ENCODE measurements at regions not wholly inside any gene's neighbourhood (a gene's known extent, or its start where the extent isn't known, plus 50 kb on each side); places are given as distances from the start of the nearest gene placed in this dataset.
"Not testable (repeated sequence)": the region's sequence is repeated elsewhere in the genome, so short reads cannot be mapped to it uniquely, and the experiment has no call there.

DNA sequence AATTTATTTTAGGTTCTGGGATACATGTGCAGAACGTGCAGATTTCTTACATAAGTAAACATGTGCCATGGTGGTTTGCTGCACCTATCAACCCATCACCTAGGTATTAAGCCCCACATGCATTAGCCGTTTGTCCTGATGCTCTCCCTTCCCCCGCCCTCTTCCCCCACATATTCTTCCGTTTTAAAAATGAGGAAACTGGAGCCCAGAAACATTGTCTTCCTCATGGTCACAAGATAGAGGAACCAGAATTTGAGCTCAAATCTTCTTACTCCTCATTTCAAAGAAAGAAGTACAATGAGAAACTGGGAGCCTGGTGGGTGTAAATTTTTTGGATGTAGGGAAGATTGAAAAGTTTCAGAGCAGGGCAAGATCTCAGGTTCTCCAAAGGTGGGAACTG, 56.1 kb upstream of the USP3 start:
- Histone ChIP-seq H4K20me1 (ENCODE audit: insufficient read depth) (no peaks in the 10 kb centered on the region), H3K79me2 (replicated peaks; ENCODE audit: insufficient read depth, low read length) (no peaks in the 10 kb centered on the region), H3K4me2 (ENCODE audit: low read length) (no peak overlapping the region), H3K9me3 (ENCODE audit: low read length) (no peaks in the 10 kb centered on the region), H3K9ac (ENCODE audit: low read length) (no peak overlapping the region), H3F3A (ENCODE audit: insufficient read depth, low read length, poor library complexity, severe bottlenecking) (no peaks in the 10 kb centered on the region), H2AFZ (ENCODE audit: low read depth, low read length) (no peak overlapping the region), H3K27me3 (ENCODE audit: insufficient read depth, low read depth, low read length) (no peaks in the 10 kb centered on the region), H3K27ac (ENCODE audit: low read length) (no peak overlapping the region), H3K9me2 (ENCODE audit: insufficient read depth, low read length) (no peaks in the 10 kb centered on the region), H3K4me3 (ENCODE audit: low read length) (no peak overlapping the region), H3K36me3 (ENCODE audit: insufficient read depth, low read length) (no peaks in the 10 kb centered on the region)
- no peak for TF ChIP-seq EZH2 (IDR thresholded peaks at IDR 0.05; ENCODE audit: borderline replicate concordance, insufficient read depth, low read length, poor library complexity, severe bottlenecking)
- TF ChIP-seq, protein P1, sequence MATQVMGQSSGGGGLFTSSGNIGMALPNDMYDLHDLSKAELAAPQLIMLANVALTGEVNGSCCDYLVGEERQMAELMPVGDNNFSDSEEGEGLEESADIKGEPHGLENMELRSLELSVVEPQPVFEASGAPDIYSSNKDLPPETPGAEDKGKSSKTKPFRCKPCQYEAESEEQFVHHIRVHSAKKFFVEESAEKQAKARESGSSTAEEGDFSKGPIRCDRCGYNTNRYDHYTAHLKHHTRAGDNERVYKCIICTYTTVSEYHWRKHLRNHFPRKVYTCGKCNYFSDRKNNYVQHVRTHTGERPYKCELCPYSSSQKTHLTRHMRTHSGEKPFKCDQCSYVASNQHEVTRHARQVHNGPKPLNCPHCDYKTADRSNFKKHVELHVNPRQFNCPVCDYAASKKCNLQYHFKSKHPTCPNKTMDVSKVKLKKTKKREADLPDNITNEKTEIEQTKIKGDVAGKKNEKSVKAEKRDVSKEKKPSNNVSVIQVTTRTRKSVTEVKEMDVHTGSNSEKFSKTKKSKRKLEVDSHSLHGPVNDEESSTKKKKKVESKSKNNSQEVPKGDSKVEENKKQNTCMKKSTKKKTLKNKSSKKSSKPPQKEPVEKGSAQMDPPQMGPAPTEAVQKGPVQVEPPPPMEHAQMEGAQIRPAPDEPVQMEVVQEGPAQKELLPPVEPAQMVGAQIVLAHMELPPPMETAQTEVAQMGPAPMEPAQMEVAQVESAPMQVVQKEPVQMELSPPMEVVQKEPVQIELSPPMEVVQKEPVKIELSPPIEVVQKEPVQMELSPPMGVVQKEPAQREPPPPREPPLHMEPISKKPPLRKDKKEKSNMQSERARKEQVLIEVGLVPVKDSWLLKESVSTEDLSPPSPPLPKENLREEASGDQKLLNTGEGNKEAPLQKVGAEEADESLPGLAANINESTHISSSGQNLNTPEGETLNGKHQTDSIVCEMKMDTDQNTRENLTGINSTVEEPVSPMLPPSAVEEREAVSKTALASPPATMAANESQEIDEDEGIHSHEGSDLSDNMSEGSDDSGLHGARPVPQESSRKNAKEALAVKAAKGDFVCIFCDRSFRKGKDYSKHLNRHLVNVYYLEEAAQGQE (IDR thresholded peaks at IDR 0.05; ENCODE audit: borderline replicate concordance) = no peak
- TF ChIP-seq SMC3 (conservative IDR thresholded peaks at IDR 0.05; ENCODE audit: poor library complexity) = no peak
- TF ChIP-seq, protein P2, sequence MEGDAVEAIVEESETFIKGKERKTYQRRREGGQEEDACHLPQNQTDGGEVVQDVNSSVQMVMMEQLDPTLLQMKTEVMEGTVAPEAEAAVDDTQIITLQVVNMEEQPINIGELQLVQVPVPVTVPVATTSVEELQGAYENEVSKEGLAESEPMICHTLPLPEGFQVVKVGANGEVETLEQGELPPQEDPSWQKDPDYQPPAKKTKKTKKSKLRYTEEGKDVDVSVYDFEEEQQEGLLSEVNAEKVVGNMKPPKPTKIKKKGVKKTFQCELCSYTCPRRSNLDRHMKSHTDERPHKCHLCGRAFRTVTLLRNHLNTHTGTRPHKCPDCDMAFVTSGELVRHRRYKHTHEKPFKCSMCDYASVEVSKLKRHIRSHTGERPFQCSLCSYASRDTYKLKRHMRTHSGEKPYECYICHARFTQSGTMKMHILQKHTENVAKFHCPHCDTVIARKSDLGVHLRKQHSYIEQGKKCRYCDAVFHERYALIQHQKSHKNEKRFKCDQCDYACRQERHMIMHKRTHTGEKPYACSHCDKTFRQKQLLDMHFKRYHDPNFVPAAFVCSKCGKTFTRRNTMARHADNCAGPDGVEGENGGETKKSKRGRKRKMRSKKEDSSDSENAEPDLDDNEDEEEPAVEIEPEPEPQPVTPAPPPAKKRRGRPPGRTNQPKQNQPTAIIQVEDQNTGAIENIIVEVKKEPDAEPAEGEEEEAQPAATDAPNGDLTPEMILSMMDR (IDR thresholded peaks at IDR 0.05; ENCODE audit: poor library complexity, severe bottlenecking) = no peak
- TF ChIP-seq EP300 (conservative IDR thresholded peaks at IDR 0.05; ENCODE audit: poor library complexity, severe bottlenecking) = no peak
- TF ChIP-seq MXI1 (conservative IDR thresholded peaks at IDR 0.05; ENCODE audit: poor library complexity, severe bottlenecking) = no peak

DNA sequence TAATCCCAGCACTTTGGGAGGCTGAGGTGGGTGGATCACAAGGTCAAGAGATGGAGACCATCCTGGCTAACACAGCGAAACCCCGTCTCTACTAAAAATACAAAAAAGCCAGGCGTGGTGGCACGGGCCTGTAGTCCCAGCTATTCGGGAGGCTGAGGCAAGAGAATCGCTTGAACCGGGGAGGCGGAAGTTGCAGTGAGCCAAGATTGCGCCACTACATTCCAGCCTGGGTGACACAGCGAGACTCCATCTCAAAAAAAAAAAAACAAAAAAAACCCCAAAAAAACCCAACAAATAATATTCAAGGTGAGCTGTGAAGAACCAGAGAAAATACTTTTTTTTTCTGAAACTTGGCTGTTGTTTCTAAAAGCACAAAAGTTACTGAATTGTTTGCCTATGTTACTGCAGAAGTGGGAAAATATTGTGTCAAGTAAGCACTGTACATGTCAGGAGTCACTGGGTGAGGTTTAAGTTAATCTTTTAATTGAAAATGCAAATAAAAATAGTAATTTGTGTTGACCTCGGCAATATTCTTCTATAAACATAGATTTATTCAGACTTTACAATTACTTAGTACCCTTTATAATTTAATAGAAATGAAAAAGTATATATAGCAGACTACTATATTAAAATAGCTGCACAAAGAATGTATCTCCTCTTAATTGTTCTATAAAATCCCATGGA, 55.4 kb upstream of the USP3 start:
- H2AFZ ChIP-seq (ENCODE audit: low read depth, low read length); H3K4me3 ChIP-seq (ENCODE audit: low read length); H3K9me2 ChIP-seq (ENCODE audit: insufficient read depth, low read length); H3K9me3 ChIP-seq (ENCODE audit: low read length); H3K27me3 ChIP-seq (ENCODE audit: insufficient read depth, low read depth, low read length); H3K9ac ChIP-seq (ENCODE audit: low read length); H3K4me2 ChIP-seq (ENCODE audit: low read length); H3K36me3 ChIP-seq (ENCODE audit: insufficient read depth, low read length); H3K27ac ChIP-seq (ENCODE audit: low read length); H3K79me2 ChIP-seq (replicated peaks; ENCODE audit: insufficient read depth, low read length); H4K20me1 ChIP-seq (ENCODE audit: insufficient read depth); H3F3A ChIP-seq (ENCODE audit: insufficient read depth, low read length, poor library complexity, severe bottlenecking): not testable (repeated sequence)

DNA sequence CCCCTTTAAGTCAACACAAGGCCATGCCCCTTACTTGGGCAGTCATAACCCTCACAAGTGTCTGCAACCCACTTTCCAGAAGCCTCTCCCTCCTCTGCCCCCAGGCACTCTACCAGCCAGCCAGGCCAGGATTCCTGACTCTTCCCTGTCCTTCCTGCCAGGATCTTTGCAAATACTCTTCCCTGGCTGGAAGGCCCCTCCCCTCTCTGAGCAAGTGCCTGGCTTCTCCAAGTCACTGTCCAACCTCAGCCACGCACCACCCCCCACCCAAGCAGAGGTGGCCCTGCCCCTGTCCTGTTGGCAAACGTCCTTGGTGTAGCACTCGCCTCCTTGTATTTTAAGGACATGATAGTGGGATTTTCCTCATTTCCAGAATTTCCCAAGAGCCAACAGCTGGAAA, 54.7 kb upstream of the USP3 start:
- no peak overlapping the region for H3K4me2 ChIP-seq (ENCODE audit: low read length)
- H3F3A ChIP-seq (ENCODE audit: insufficient read depth, low read length, poor library complexity, severe bottlenecking) = no peaks in the 10 kb centered on the region
- H3K79me2 ChIP-seq (replicated peaks; ENCODE audit: insufficient read depth, low read length) = no peaks in the 10 kb centered on the region
- no peak overlapping the region for H3K9ac ChIP-seq (ENCODE audit: low read length)
- H4K20me1 ChIP-seq (ENCODE audit: insufficient read depth) = no peaks in the 10 kb centered on the region
- H2AFZ ChIP-seq (ENCODE audit: low read depth, low read length) = no peak overlapping the region
- TF ChIP-seq SMC3 (conservative IDR thresholded peaks at IDR 0.05; ENCODE audit: poor library complexity) (no peak), EP300 (conservative IDR thresholded peaks at IDR 0.05; ENCODE audit: poor library complexity, severe bottlenecking) (no peak), EZH2 (IDR thresholded peaks at IDR 0.05; ENCODE audit: borderline replicate concordance, insufficient read depth, low read length, poor library complexity, severe bottlenecking) (no peak), TAF1 (IDR thresholded peaks at IDR 0.05; ENCODE audit: low read depth) (no peak), MXI1 (conservative IDR thresholded peaks at IDR 0.05; ENCODE audit: poor library complexity, severe bottlenecking) (no peak), POLR2AphosphoS5 (IDR thresholded peaks at IDR 0.05) (no peak), RAD21 (conservative IDR thresholded peaks at IDR 0.05) (no peak)
- TF ChIP-seq, protein P2 (IDR thresholded peaks at IDR 0.05; ENCODE audit: poor library complexity, severe bottlenecking) = no peak
- TF ChIP-seq, protein P1 (IDR thresholded peaks at IDR 0.05; ENCODE audit: borderline replicate concordance) = no peak
- H3K4me3 ChIP-seq (ENCODE audit: low read length) = no peak overlapping the region
- no peaks in the 10 kb centered on the region for H3K27me3 ChIP-seq (ENCODE audit: insufficient read depth, low read depth, low read length)
- no peaks in the 10 kb centered on the region for H3K9me2 ChIP-seq (ENCODE audit: insufficient read depth, low read length)
- no peaks in the 10 kb centered on the region for H3K9me3 ChIP-seq (ENCODE audit: low read length)
- no peak overlapping the region for H3K27ac ChIP-seq (ENCODE audit: low read length)
- H3K36me3 ChIP-seq (ENCODE audit: insufficient read depth, low read length) = no peaks in the 10 kb centered on the region
